T-cell (primary cell): ENCODE measurements at regions not wholly inside any gene's neighbourhood (a gene's known extent, or its start where the extent isn't known, plus 50 kb on each side); places are given as distances from the start of the nearest gene placed in this dataset.

Source experiments
- ATAC-seq, 4 experiments: fragments of 200-7000 bp in 3 of 4; fragments of 150-1000 bp in 1 of 4; cut with Tn5 transposase; replicated peaks in 1 of 4; 1 replicate in 3 of 4; 2 replicates in 1 of 4; pipeline ENCODE4 v1.10.0; 2021; ENCODE audit warnings: moderate library complexity in 3 of 4, mild to moderate bottlenecking in 2 of 4, moderate number of reproducible peaks in 1 of 4
- CTCF ChIA-PET, 2 donors: fragments of 300-600 bp; sonication (Branson Sonifier 250); formaldehyde crosslinking; loops; one replicate each; lab custom pipeline; 2022; ENCODE audit warnings: antibody characterized with exemption in 2 of 2; lab: Charles Lee
- POLR2A ChIA-PET, 2 donors: fragments of 300-600 bp; sonication (Branson Sonifier 250); formaldehyde crosslinking; loops; one replicate each; lab custom pipeline; 2022; ENCODE audit warnings: antibody characterized with exemption in 2 of 2; lab: Charles Lee
- DNase-seq, 35 experiments: peaks; one replicate each; pipeline versions ENCODE4 v3.0.0 to v3.0.0-alpha.2; 2013 to 2023
- H3K27ac ChIP-seq: one replicate; pipeline ENCODE4 v1.5.1; 2013; ENCODE audit warnings: low read length
- H3K27me3 ChIP-seq, 2 experiments: replicated peaks in 1 of 2; 1 replicate in 1 of 2; 2 replicates in 1 of 2; pipeline versions ENCODE4 v1.6.1 to v1.7.0; 2013; ENCODE audit warnings: low read length in 1 of 2, mixed read lengths in 1 of 2; ENCODE audit not compliant: control insufficient read depth in 2 of 2, insufficient read depth in 2 of 2; ENCODE audit errors: extremely low read depth in 1 of 2
- H3K36me3 ChIP-seq, 2 donors: 1 replicate in 1 of 2; 2 replicates in 1 of 2; pipeline versions ENCODE4 v1.6.1 to v1.7.0; 2013; ENCODE audit warnings: low read length in 1 of 2; ENCODE audit not compliant: control insufficient read depth in 2 of 2, insufficient read depth in 1 of 2; ENCODE audit errors: extremely low read depth in 1 of 2
- H3K4me1 ChIP-seq, 2 experiments: 1 replicate in 1 of 2; 2 replicates in 1 of 2; pipeline versions ENCODE4 v1.6.1 to v1.7.0; 2013; ENCODE audit warnings: low read length in 2 of 2, mixed read lengths in 1 of 2; ENCODE audit not compliant: insufficient read depth in 2 of 2, control insufficient read depth in 1 of 2; ENCODE audit errors: extremely low read depth in 1 of 2
- H3K4me3 ChIP-seq, 2 donors: 1 replicate in 1 of 2; 2 replicates in 1 of 2; pipeline versions ENCODE4 v1.5.1 to v1.7.0; 2013; ENCODE audit warnings: mild to moderate bottlenecking in 2 of 2, low read length in 1 of 2, moderate library complexity in 1 of 2; ENCODE audit not compliant: control insufficient read depth in 1 of 2; ENCODE audit errors: extremely low read depth in 1 of 2
- H3K9me3 ChIP-seq: 2 replicates; pipeline ENCODE4 v1.7.0; 2013
- H3K27ac Mint-ChIP-seq, 2 donors: one replicate each; pipeline ENCODE4 v1.8.0; 2020 to 2021; ENCODE audit warnings: mild to moderate bottlenecking in 2 of 2, mixed read lengths in 2 of 2
- H3K27me3 Mint-ChIP-seq, 2 donors: one replicate each; pipeline ENCODE4 v1.8.0; 2021 to 2022; ENCODE audit warnings: mixed read lengths in 2 of 2
- H3K36me3 Mint-ChIP-seq: one replicate; pipeline ENCODE4 v1.8.0; 2021; ENCODE audit warnings: mixed read lengths
- H3K4me1 Mint-ChIP-seq, 3 donors: one replicate each; pipeline ENCODE4 v1.8.0; 2020 to 2022; ENCODE audit warnings: mixed read lengths in 3 of 3, mild to moderate bottlenecking in 1 of 3
- H3K4me3 Mint-ChIP-seq, 3 donors: one replicate each; pipeline ENCODE4 v1.8.0; 2020 to 2022; ENCODE audit warnings: mild to moderate bottlenecking in 3 of 3, mixed read lengths in 3 of 3, moderate library complexity in 3 of 3
- H3K9me3 Mint-ChIP-seq, 3 donors: one replicate each; pipeline ENCODE4 v1.8.0; 2020 to 2022; ENCODE audit warnings: mixed read lengths in 3 of 3
- WGBS: methylation state at CpG from one replicate; pipeline ENCODE4 v1.1.5; 2013; ENCODE audit warnings: missing lambda C conversion rate; ENCODE audit not compliant: insufficient coverage; 5-methylcytosine and 5-hydroxymethylcytosine counted together

- no peak overlapping the region for H3K27ac ChIP-seq
- ChIA-PET POLR2A (no interaction called here), CTCF (no interaction called here)
- no peaks in the 10 kb centered on the region for H3K36me3 ChIP-seq
- H3K27me3 ChIP-seq, result no peaks in the 10 kb centered on the region
- ATAC-seq (no peak), DNase-seq (no peak)
- H3K36me3 Mint-ChIP-seq, result no peaks in the 10 kb centered on the region
- no peak overlapping the region for H3K4me3 ChIP-seq
- H3K4me3 Mint-ChIP-seq, result no peak overlapping the region
- no peaks in the 10 kb centered on the region for H3K27me3 Mint-ChIP-seq
- WGBS, result 100% methylated on average over 1 of the region's 2 CpGs
- H3K4me1 Mint-ChIP-seq, result no peaks in the 10 kb centered on the region
- H3K4me1 ChIP-seq, result no peaks in the 10 kb centered on the region
- H3K9me3 Mint-ChIP-seq, result no peaks in the 10 kb centered on the region
- no peaks in the 10 kb centered on the region for H3K9me3 ChIP-seq
- no peak overlapping the region for H3K27ac Mint-ChIP-seq
These were observed 58.5 kb upstream of the SESN3 start for GRCh38 chr11:95289378-95290101.

- Mint-ChIP-seq H3K4me1 (no peaks in the 10 kb centered on the region), H3K4me3 (no peak overlapping the region), H3K36me3 (no peaks in the 10 kb centered on the region), H3K27ac (no peak overlapping the region), H3K9me3 (peaks cover 0 to 4% (median 0%) of the 10 kb centered on the region in 3 donors), H3K27me3 (no peaks in the 10 kb centered on the region)
- POLR2A ChIA-PET, result no interaction called here
- 83% methylated on average over 1 of the region's 4 CpGs for WGBS
- ATAC-seq (no peak), DNase-seq (no peak)
- H3K27ac ChIP-seq, result no peak overlapping the region
- H3K4me3 ChIP-seq, result no peak overlapping the region
- H3K4me1 ChIP-seq, result no peaks in the 10 kb centered on the region
- no peaks in the 10 kb centered on the region for H3K27me3 ChIP-seq
- CTCF ChIA-PET, result no interaction called here
- no peaks in the 10 kb centered on the region for H3K9me3 ChIP-seq
- no peaks in the 10 kb centered on the region for H3K36me3 ChIP-seq
These were observed 53.4 kb upstream of the SESN3 start for GRCh38 chr11:95284057-95285052.

- 100% methylated on average over 1 of the region's 3 CpGs for WGBS
- no peaks in the 10 kb centered on the region for H3K27me3 ChIP-seq
- H3K4me3 ChIP-seq, result no peak overlapping the region
- H3K36me3 Mint-ChIP-seq, result no peaks in the 10 kb centered on the region
- ChIA-PET CTCF (no interaction called here), POLR2A (no interaction called here)
- DNase-seq, result no peak
- no peak overlapping the region for H3K27ac Mint-ChIP-seq
- no peaks in the 10 kb centered on the region for H3K27me3 Mint-ChIP-seq
- H3K36me3 ChIP-seq, result no peaks in the 10 kb centered on the region
- no peak overlapping the region for H3K27ac ChIP-seq
- no peaks in the 10 kb centered on the region for H3K9me3 ChIP-seq
- H3K9me3 Mint-ChIP-seq, result peaks cover 0 to 4% (median 0%) of the 10 kb centered on the region in 3 donors
- H3K4me1 Mint-ChIP-seq, result no peaks in the 10 kb centered on the region
- H3K4me3 Mint-ChIP-seq, result no peak overlapping the region
- ATAC-seq, result no peak
- H3K4me1 ChIP-seq, result no peaks in the 10 kb centered on the region
These were observed 52.6 kb upstream of the SESN3 start for GRCh38 chr11:95283650-95284049.

GRCh38 chr11:95283146-95283545 lies 52.1 kb upstream of the SESN3 start:
- Mint-ChIP-seq H3K9me3 (peaks cover 0 to 4% (median 0%) of the 10 kb centered on the region in 3 donors), H3K36me3 (no peaks in the 10 kb centered on the region), H3K4me1 (no peaks in the 10 kb centered on the region), H3K27me3 (no peaks in the 10 kb centered on the region), H3K4me3 (no peak overlapping the region), H3K27ac (no peak overlapping the region)
- Histone ChIP-seq H3K36me3 (no peaks in the 10 kb centered on the region), H3K9me3 (no peaks in the 10 kb centered on the region), H3K4me3 (no peak overlapping the region), H3K4me1 (no peaks in the 10 kb centered on the region), H3K27ac (no peak overlapping the region), H3K27me3 (no peaks in the 10 kb centered on the region)
- DNase-seq (no peak), ATAC-seq (no peak)
- CTCF ChIA-PET, result no interaction called here
- WGBS, result 76% methylated on average over 2 of the region's 3 CpGs
- POLR2A ChIA-PET, result no interaction called here

GRCh38 chr11:95282291-95282751 lies 51.3 kb upstream of the SESN3 start:
- H3K4me1 Mint-ChIP-seq, result no peaks in the 10 kb centered on the region
- peaks cover 0 to 4% (median 0%) of the 10 kb centered on the region in 3 donors for H3K9me3 Mint-ChIP-seq
- H3K27me3 ChIP-seq, result no peaks in the 10 kb centered on the region
- H3K27ac ChIP-seq, result no peak overlapping the region
- DNase-seq, result no peak
- no peak overlapping the region for H3K4me3 ChIP-seq
- no peaks in the 10 kb centered on the region for H3K27me3 Mint-ChIP-seq
- no peak overlapping the region for H3K4me3 Mint-ChIP-seq
- no peaks in the 10 kb centered on the region for H3K36me3 ChIP-seq
- H3K9me3 ChIP-seq, result no peaks in the 10 kb centered on the region
- ChIA-PET POLR2A (interaction anchor here in 1 of 2 donors (0.6 kb wide), 1 partner anchor 8 kb away, joined by 3 read pairs; no protein-coding TSS in a partner anchor), CTCF (no interaction called here)
- 94% methylated on average over 4 of the region's 6 CpGs for WGBS
- H3K4me1 ChIP-seq, result no peaks in the 10 kb centered on the region
- no peak for ATAC-seq
- H3K27ac Mint-ChIP-seq, result no peak overlapping the region
- no peaks in the 10 kb centered on the region for H3K36me3 Mint-ChIP-seq
